Esophagus squamous epithelium (tissue), 4 donors: ENCODE measurements at regions not wholly inside any gene's neighbourhood (a gene's known extent, or its start where the extent isn't known, plus 50 kb on each side); places are given as distances from the start of the nearest gene placed in this dataset.

Experiments
- CTCF ChIP-seq, 6 experiments: fragments of 450-650 bp in 4 of 6; fragments of 200-600 bp in 2 of 6; sonication (generic) in 2 of 6; IDR thresholded peaks; one replicate each; pipeline ENCODE4 v1.5.1; 2016 to 2019; ENCODE audit warnings: antibody characterized with exemption in 6 of 6, mild to moderate bottlenecking in 4 of 6, moderate library complexity in 4 of 6
- POLR2A ChIP-seq, 4 donors: fragments of 450-650 bp; IDR thresholded peaks; one replicate each; pipeline ENCODE4 v1.6.1; 2017; ENCODE audit warnings: antibody characterized with exemption in 4 of 4, mild to moderate bottlenecking in 4 of 4, moderate library complexity in 3 of 4

GRCh38 chr5:74943905-74944304, 77.7 kb upstream of the FAM169A start:
- TF ChIP-seq CTCF (IDR thresholded peaks at IDR 0.05): peak in 2 of 6 experiments; percentile 17 to 23
- no peak for TF ChIP-seq POLR2A (IDR thresholded peaks at IDR 0.05)
